ENCODE measurements at regions not wholly inside any gene's neighbourhood (a gene's known extent, or its start where the extent isn't known, plus 50 kb on each side); places are given as distances from the start of the nearest gene placed in this dataset.

DNA sequence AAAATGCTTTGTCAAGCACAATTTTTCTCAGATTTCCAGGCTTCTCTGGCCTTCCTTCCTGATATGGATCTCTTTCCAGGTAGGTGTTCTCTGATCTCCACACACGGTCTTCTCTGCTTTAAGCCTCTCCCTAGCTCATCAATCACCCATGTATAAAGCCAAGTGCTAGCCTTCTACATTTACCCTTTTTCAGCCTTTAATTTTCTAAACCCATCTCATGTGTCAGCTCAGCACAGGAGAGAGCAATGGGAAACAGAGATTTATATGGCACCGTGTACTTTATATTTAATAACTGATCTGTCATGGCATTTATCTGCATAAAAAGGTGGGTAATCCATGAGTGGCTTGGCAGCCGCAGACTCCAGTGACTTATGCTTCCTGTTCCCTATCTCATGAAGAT is 495.0 kb downstream of the RASEF start:
- TF ChIP-seq EZH2 (IDR thresholded peaks at IDR 0.05; ENCODE audit: borderline replicate concordance, low read depth, low read length, severe bottlenecking) (no peak), CTCF (IDR thresholded peaks at IDR 0.05; ENCODE audit: borderline replicate concordance, extremely low read depth, low read length, poor library complexity, severe bottlenecking) (no peak)
